Activated CD8-positive, alpha-beta memory T cell treated with anti-CD3 and anti-CD28 coated beads for 4 hours (primary cell): ENCODE measurements at regions not wholly inside any gene's neighbourhood (a gene's known extent, or its start where the extent isn't known, plus 50 kb on each side); places are given as distances from the start of the nearest gene placed in this dataset.

Source experiments
- DNase-seq, 2 donors: peaks; one replicate each; pipeline ENCODE4 v3.0.0-alpha.2; 2020; ENCODE audit warnings: low read depth in 2 of 2

- no peak for DNase-seq
These were observed 70.7 kb downstream of the C16orf95 start for GRCh38 chr16:87246269-87247065.

DNA sequence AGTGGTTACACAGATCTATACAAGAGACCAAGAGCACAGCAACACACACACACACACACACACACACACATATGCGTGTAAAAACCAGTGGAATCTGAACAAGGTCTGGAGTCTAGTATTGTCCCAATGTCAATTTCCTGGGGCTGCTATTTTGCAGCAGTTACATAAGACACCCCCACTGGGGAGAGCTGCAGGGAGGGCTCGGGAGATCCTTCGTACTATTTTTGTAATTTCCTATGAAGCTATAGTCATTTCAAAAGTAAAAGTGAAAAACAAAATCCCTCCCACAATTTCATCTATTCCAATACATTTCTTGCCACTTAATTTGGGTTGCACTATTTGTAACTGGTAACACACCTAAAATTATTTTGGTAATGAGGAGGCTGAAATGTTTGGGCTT lies 68.5 kb downstream of the C16orf95 start:
- DNase-seq: no peak

GRCh38 chr16:87249425-87249824 lies 67.8 kb downstream of the C16orf95 start:
- no peak for DNase-seq

DNA sequence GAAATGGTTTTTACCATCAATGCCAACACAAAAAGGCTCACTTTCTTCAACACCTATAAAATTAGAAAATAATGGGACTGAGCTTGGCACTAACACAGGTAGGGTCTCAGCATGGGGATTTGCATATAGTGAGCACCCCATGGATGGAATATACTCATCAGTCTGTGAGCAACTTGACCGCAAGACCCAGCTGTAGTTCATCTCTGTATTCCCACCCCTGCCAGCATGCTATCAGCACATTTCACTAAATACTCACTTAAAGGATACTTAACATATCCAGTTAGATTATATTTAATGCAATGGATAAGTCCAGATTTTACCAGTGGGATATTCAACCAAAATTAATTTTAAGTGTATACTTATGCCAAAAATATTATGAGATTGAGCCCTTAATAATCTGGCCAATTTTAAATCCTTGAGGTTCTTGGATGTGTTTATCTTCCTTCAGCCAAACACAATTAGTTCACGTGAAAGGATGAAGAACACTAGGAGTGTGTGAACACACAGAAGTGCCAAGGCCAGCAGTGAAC lies 66.7 kb downstream of the C16orf95 start:
- DNase-seq: no peak

DNA sequence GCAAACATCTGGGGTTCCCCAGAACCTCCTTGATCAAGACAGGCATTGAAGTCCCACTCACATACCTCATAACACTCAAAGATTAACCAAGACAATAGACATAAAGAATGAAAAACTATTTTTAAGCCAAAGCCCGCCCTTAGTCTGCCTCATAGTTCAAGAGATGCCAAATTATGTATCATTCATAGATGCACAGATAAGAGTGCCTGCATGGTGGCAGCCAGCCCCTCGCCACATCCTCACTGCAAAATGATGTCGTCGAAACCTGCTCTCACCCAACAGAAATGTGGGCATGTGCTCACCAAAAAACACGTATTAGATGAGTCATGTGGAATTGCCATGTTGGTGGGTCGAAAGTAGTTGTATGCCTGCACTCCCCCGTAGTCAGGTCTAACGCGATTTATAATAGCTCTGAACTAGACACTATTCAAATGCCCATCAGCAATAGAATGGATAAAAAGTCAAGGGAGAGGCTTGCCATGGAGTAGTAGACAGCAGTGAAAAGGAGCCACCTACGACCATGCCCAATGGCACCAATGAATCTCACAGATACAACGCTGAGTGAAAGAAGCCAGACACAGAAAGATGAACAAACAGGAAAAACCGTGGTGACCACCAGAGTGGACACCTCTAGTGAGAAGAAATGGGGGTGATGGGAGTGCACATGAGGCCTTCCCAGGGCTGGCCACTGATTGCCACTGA lies 64.8 kb downstream of the C16orf95 start:
- no peak for DNase-seq
